ENCODE measurements at regions not wholly inside any gene's neighbourhood (a gene's known extent, or its start where the extent isn't known, plus 50 kb on each side); places are given as distances from the start of the nearest gene placed in this dataset.

DNA sequence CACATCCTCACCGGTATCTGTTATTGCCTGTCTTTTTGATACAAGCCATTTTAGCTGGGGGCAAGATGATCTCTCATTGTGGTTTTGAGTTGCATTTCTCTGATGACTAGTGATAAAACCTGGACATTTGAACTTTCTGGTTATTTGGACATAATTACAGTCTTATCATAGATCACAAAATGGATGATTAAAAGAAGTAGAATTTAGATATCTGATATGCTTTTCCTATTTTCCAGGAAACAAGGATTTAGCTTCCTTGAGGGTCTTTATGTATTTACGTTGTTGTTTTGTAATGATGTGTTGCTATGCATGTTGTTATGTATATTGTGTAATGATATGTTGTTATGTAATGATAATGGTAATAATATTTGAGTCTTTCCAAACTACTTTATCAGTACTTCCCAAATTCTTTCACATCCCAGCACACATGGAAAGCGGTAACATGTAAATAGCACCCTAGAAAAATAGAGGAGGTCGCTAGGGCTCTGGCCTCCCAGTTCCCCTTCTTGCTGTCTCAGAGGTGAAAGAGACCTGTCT lies 53.8 kb downstream of the GJD2 start:
- H3K4me1 ChIP-seq (ENCODE audit: control extremely low read depth in 1 of 4, control insufficient read depth in 4 of 4, insufficient read depth in 4 of 4, low read length in 3 of 4) = no peaks in the 10 kb centered on the region
- peaks cover 0 to 5% (median 0%) of the 10 kb centered on the region in 5 experiments for H3K27me3 ChIP-seq (replicated peaks in 2 of 5; ENCODE audit: control insufficient read depth in 4 of 5, insufficient read depth in 5 of 5, low read length in 4 of 5)
- no peaks in the 10 kb centered on the region for H3K36me3 ChIP-seq (ENCODE audit: control insufficient read depth in 4 of 4, insufficient read depth in 4 of 4, low read length in 3 of 4)
- no peaks in the 10 kb centered on the region for H3K9me3 ChIP-seq (ENCODE audit: control extremely low read depth in 1 of 5, control insufficient read depth in 4 of 5, insufficient read depth in 2 of 5, low read depth in 1 of 5, low read length in 4 of 5)
- WGBS (ENCODE audit: insufficient coverage) = 100% methylated on average over 2 of the region's 4 CpGs
- H3K27ac ChIP-seq (ENCODE audit: insufficient read depth in 1 of 2, low read depth in 1 of 2, low read length in 2 of 2, poor library complexity in 1 of 2, severe bottlenecking in 2 of 2) = no peak overlapping the region
- ChIA-PET POLR2A (no interaction called here), CTCF (no interaction called here)
- no peak overlapping the region for H3K4me3 ChIP-seq (ENCODE audit: control insufficient read depth in 1 of 7, extremely low read depth in 1 of 7, insufficient read depth in 4 of 7, low read depth in 2 of 7, low read length in 6 of 7)
- DNase-seq = no peak

DNA sequence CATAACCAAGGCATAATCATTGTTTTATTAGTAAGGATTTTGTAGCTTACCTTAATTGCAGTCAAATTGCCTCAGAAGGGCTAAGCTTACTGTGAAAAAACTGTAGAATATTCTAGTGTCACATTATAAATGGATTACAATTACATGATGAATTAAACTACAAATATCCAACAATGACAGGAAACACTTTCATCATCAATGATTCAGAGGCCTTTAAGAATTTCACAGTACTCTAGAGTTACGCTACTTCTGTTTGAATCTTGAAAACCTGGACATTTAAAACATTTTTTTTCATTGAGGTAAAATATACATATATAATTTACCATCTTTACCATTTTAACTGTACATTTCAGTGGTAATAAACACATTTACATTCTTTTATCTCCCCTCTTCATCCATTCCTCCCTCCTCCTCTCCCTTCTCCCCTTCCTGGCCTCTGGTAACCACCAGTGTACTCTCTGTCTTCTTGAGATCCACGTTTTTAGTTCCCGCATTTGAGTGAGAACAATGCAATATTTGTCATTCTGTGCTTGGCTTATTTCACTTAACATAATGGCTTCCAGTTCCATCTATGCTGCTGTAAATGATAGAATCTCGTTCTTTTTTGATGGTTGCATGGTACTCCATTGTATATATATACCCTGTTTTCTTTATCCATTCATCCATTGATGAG lies 54.7 kb downstream of the GJD2 start:
- DNase-seq = no peak
- POLR2A ChIA-PET = no interaction called here
- Histone ChIP-seq H3K9me3 (ENCODE audit: control extremely low read depth in 1 of 5, control insufficient read depth in 4 of 5, insufficient read depth in 2 of 5, low read depth in 1 of 5, low read length in 4 of 5) (no peaks in the 10 kb centered on the region), H3K27ac (ENCODE audit: insufficient read depth in 1 of 2, low read depth in 1 of 2, low read length in 2 of 2, poor library complexity in 1 of 2, severe bottlenecking in 2 of 2) (no peak overlapping the region), H3K36me3 (ENCODE audit: control insufficient read depth in 4 of 4, insufficient read depth in 4 of 4, low read length in 3 of 4) (no peaks in the 10 kb centered on the region), H3K4me1 (ENCODE audit: control extremely low read depth in 1 of 4, control insufficient read depth in 4 of 4, insufficient read depth in 4 of 4, low read length in 3 of 4) (no peaks in the 10 kb centered on the region), H3K4me3 (ENCODE audit: control insufficient read depth in 1 of 7, extremely low read depth in 1 of 7, insufficient read depth in 4 of 7, low read depth in 2 of 7, low read length in 6 of 7) (no peak overlapping the region), H3K27me3 (replicated peaks in 2 of 5; ENCODE audit: control insufficient read depth in 4 of 5, insufficient read depth in 5 of 5, low read length in 4 of 5) (peaks cover 0 to 3% (median 0%) of the 10 kb centered on the region in 5 experiments)
- CTCF ChIA-PET = interaction anchor here (1.0 kb wide), 1 partner anchor 55 kb away, joined by 3 read pairs; no protein-coding TSS in a partner anchor
- WGBS (ENCODE audit: insufficient coverage) = 100% methylated on average over 2 of the region's 4 CpGs

DNA sequence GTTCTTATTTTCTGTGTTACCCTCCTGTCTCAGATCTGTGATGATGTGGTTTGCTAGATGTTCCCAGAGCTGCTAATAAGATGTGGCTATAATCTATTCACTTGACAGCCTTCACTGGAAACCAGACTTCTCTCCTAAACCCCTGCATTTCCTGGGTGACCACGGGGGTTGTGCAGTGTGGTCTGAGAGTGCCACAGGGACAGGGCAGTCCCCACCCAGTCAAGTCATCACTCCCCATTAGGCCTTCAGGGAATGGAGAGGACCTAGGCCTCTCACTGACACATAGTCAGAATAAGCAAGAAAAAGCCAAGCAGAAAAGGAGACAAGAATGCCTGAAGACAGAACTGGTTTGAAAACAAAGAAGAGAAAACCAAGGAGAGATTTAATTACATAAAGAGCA lies 58.3 kb downstream of the GJD2 start:
- CTCF ChIA-PET = no interaction called here
- Histone ChIP-seq H3K9me3 (ENCODE audit: control extremely low read depth in 1 of 5, control insufficient read depth in 4 of 5, insufficient read depth in 2 of 5, low read depth in 1 of 5, low read length in 4 of 5) (no peaks in the 10 kb centered on the region), H3K4me1 (ENCODE audit: control extremely low read depth in 1 of 4, control insufficient read depth in 4 of 4, insufficient read depth in 4 of 4, low read length in 3 of 4) (no peaks in the 10 kb centered on the region), H3K4me3 (ENCODE audit: control insufficient read depth in 1 of 7, extremely low read depth in 1 of 7, insufficient read depth in 4 of 7, low read depth in 2 of 7, low read length in 6 of 7) (no peak overlapping the region), H3K27ac (ENCODE audit: insufficient read depth in 1 of 2, low read depth in 1 of 2, low read length in 2 of 2, poor library complexity in 1 of 2, severe bottlenecking in 2 of 2) (no peak overlapping the region), H3K36me3 (ENCODE audit: control insufficient read depth in 4 of 4, insufficient read depth in 4 of 4, low read length in 3 of 4) (no peaks in the 10 kb centered on the region), H3K27me3 (replicated peaks in 2 of 5; ENCODE audit: control insufficient read depth in 4 of 5, insufficient read depth in 5 of 5, low read length in 4 of 5) (no peaks in the 10 kb centered on the region)
- POLR2A ChIA-PET = no interaction called here
- no peak for DNase-seq
- WGBS (ENCODE audit: insufficient coverage) = no CpG with 5 or more reads among the region's 1 CpG

DNA sequence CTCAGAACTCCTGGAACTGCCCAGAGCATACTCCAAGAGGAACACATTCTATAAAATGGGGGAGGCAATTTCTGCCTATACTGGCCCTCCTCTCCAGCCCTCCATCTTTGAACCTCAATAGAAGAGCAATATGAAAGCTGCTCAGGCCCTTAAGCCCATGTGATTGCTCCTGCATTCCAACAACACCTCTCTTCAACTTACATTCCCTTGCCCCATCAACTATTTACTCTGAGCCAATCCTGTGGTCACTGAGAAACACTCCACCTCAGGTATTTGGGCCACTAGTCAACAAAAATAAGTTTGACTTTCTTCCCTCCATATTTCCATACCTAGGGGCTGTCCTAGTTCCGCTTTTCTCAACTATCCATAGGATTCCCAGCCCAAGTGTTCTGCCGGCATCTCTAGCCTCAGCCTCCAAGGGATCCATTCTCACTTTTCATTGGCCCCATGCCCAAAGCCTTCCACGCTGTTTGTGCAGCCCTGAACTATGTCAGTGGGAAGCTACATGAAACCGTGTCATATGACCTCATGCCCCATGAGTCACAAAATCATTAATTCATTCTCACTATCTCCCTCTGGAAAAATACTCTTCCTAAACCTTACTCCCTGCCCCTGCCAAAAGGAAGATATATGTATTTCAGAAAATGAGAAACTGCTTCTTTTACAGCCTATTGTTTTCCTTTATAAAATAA lies 61.6 kb downstream of the GJD2 start:
- CTCF ChIA-PET = no interaction called here

DNA sequence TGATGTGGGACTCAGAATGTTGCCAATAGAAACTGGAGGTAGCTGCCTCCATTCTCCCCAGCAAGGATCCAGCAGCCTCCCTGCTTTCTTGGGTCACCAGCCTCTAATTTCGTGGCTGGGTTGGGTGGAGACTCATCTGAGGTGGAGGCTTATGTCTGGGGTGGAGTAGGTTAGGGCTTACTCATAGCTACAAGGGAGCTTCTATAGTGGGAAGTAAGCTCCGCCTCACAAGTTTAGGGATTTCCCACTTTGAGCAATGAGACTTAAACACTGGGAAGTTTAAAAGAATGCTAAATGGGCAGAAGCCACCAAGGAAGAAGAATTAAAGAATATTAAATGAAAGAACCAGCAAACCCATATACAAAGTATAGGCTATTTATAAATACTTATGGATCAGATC lies 63.8 kb downstream of the GJD2 start:
- ChIA-PET POLR2A (no interaction called here), CTCF (no interaction called here)
- no CpG with 5 or more reads among the region's 2 CpGs for WGBS (ENCODE audit: insufficient coverage)
- H3K4me3 ChIP-seq (ENCODE audit: control insufficient read depth in 1 of 7, extremely low read depth in 1 of 7, insufficient read depth in 4 of 7, low read depth in 2 of 7, low read length in 6 of 7) = no peak overlapping the region
- H3K4me1 ChIP-seq (ENCODE audit: control extremely low read depth in 1 of 4, control insufficient read depth in 4 of 4, insufficient read depth in 4 of 4, low read length in 3 of 4) = no peaks in the 10 kb centered on the region
- no peaks in the 10 kb centered on the region for H3K36me3 ChIP-seq (ENCODE audit: control insufficient read depth in 4 of 4, insufficient read depth in 4 of 4, low read length in 3 of 4)
- H3K27me3 ChIP-seq (replicated peaks in 2 of 5; ENCODE audit: control insufficient read depth in 4 of 5, insufficient read depth in 5 of 5, low read length in 4 of 5) = no peaks in the 10 kb centered on the region
- H3K9me3 ChIP-seq (ENCODE audit: control extremely low read depth in 1 of 5, control insufficient read depth in 4 of 5, insufficient read depth in 2 of 5, low read depth in 1 of 5, low read length in 4 of 5) = peaks cover 0 to 6% (median 0%) of the 10 kb centered on the region in 5 experiments
- no peak overlapping the region for H3K27ac ChIP-seq (ENCODE audit: insufficient read depth in 1 of 2, low read depth in 1 of 2, low read length in 2 of 2, poor library complexity in 1 of 2, severe bottlenecking in 2 of 2)
- no peak for DNase-seq

More for the DNA sequence above, 61.6 kb downstream of the GJD2 start:
- H3K4me1 ChIP-seq (ENCODE audit: control extremely low read depth in 1 of 4, control insufficient read depth in 4 of 4, insufficient read depth in 4 of 4, low read length in 3 of 4) = no peaks in the 10 kb centered on the region
- no peak for DNase-seq
- peaks cover 0 to 6% (median 0%) of the 10 kb centered on the region in 5 experiments for H3K9me3 ChIP-seq (ENCODE audit: control extremely low read depth in 1 of 5, control insufficient read depth in 4 of 5, insufficient read depth in 2 of 5, low read depth in 1 of 5, low read length in 4 of 5)
- no peak overlapping the region for H3K4me3 ChIP-seq (ENCODE audit: control insufficient read depth in 1 of 7, extremely low read depth in 1 of 7, insufficient read depth in 4 of 7, low read depth in 2 of 7, low read length in 6 of 7)
- no peak overlapping the region for H3K27ac ChIP-seq (ENCODE audit: insufficient read depth in 1 of 2, low read depth in 1 of 2, low read length in 2 of 2, poor library complexity in 1 of 2, severe bottlenecking in 2 of 2)
- POLR2A ChIA-PET = no interaction called here
- no peaks in the 10 kb centered on the region for H3K36me3 ChIP-seq (ENCODE audit: control insufficient read depth in 4 of 4, insufficient read depth in 4 of 4, low read length in 3 of 4)
- H3K27me3 ChIP-seq (replicated peaks in 2 of 5; ENCODE audit: control insufficient read depth in 4 of 5, insufficient read depth in 5 of 5, low read length in 4 of 5) = no peaks in the 10 kb centered on the region
- 95% methylated on average over 3 of the region's 4 CpGs for WGBS (ENCODE audit: insufficient coverage)

DNA sequence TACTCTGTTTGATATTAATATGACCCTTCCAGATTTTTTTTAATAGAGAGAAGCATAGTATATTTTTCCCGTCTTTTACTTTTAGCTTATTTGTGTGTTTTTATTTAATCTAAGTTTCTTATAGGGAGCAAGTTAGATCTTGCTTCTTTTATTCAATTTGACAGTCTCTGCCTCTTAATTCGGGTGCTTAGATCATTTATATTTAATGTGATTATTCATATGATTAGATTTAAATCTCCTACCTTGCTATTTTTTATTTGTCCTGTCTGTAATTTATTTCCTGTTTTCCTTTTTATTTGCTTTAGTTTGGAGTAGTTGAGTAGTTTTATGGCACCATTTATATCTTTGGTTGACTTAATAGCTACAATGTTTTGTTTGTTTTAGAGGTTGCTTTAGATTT lies 66.1 kb downstream of the GJD2 start:
- Histone ChIP-seq H3K4me3 (ENCODE audit: control insufficient read depth in 1 of 7, extremely low read depth in 1 of 7, insufficient read depth in 4 of 7, low read depth in 2 of 7, low read length in 6 of 7) (no peak overlapping the region), H3K36me3 (ENCODE audit: control insufficient read depth in 4 of 4, insufficient read depth in 4 of 4, low read length in 3 of 4) (no peaks in the 10 kb centered on the region), H3K4me1 (ENCODE audit: control extremely low read depth in 1 of 4, control insufficient read depth in 4 of 4, insufficient read depth in 4 of 4, low read length in 3 of 4) (no peaks in the 10 kb centered on the region), H3K27ac (ENCODE audit: insufficient read depth in 1 of 2, low read depth in 1 of 2, low read length in 2 of 2, poor library complexity in 1 of 2, severe bottlenecking in 2 of 2) (no peak overlapping the region), H3K27me3 (replicated peaks in 2 of 5; ENCODE audit: control insufficient read depth in 4 of 5, insufficient read depth in 5 of 5, low read length in 4 of 5) (no peaks in the 10 kb centered on the region), H3K9me3 (ENCODE audit: control extremely low read depth in 1 of 5, control insufficient read depth in 4 of 5, insufficient read depth in 2 of 5, low read depth in 1 of 5, low read length in 4 of 5) (peaks cover 0 to 6% (median 0%) of the 10 kb centered on the region in 5 experiments)
- CTCF ChIA-PET = no interaction called here
- no peak for DNase-seq
- POLR2A ChIA-PET = no interaction called here
- no CpG with 5 or more reads among the region's 2 CpGs for WGBS (ENCODE audit: insufficient coverage)

DNA sequence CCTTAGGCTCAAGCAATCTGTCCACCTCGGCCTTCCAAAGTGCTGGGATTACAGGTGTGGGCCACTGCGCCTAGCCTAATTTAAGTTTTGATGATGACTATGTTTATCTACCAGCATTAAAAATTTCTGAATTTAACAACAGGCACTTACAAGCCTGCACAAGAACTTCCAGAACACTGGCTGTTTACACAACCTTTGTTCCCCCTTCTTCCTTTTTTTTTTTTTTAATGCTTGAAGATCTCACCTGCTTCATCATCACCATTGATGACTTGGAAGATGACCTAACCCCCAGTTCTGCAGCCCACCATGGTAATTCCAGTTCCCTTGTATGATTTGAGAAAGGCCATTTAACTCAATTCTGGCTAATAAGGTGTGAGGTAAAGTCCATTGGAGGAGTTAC lies 70.4 kb downstream of the GJD2 start:
- ChIA-PET CTCF (no interaction called here), POLR2A (no interaction called here)
- DNase-seq = no peak
- Histone ChIP-seq H3K36me3 (ENCODE audit: control insufficient read depth in 4 of 4, insufficient read depth in 4 of 4, low read length in 3 of 4) (no peaks in the 10 kb centered on the region), H3K9me3 (ENCODE audit: control extremely low read depth in 1 of 5, control insufficient read depth in 4 of 5, insufficient read depth in 2 of 5, low read depth in 1 of 5, low read length in 4 of 5) (peaks cover 0 to 1% (median 0%) of the 10 kb centered on the region in 5 experiments), H3K4me3 (ENCODE audit: control insufficient read depth in 1 of 7, extremely low read depth in 1 of 7, insufficient read depth in 4 of 7, low read depth in 2 of 7, low read length in 6 of 7) (no peak overlapping the region), H3K4me1 (ENCODE audit: control extremely low read depth in 1 of 4, control insufficient read depth in 4 of 4, insufficient read depth in 4 of 4, low read length in 3 of 4) (no peaks in the 10 kb centered on the region), H3K27ac (ENCODE audit: insufficient read depth in 1 of 2, low read depth in 1 of 2, low read length in 2 of 2, poor library complexity in 1 of 2, severe bottlenecking in 2 of 2) (no peak overlapping the region), H3K27me3 (replicated peaks in 2 of 5; ENCODE audit: control insufficient read depth in 4 of 5, insufficient read depth in 5 of 5, low read length in 4 of 5) (peaks cover 0 to 2% (median 0%) of the 10 kb centered on the region in 5 experiments)
- no CpG with 5 or more reads among the region's 2 CpGs for WGBS (ENCODE audit: insufficient coverage)
